PC-9 (cell line): ENCODE measurements at regions not wholly inside any gene's neighbourhood (a gene's known extent, or its start where the extent isn't known, plus 50 kb on each side); places are given as distances from the start of the nearest gene placed in this dataset.

Experiments
- EZH2 ChIP-seq: fragments of 200-600 bp; sonication (generic); IDR thresholded peaks from 2 replicates; pipeline ENCODE4 v1.8.0; 2017; ENCODE audit warnings: antibody characterized with exemption, low read depth
- TF ChIP-seq, protein P1 (sequence below): fragments of 200-600 bp; sonication (generic); conservative IDR thresholded peaks from 2 replicates; pipeline ENCODE4 v1.6.1; 2017; ENCODE audit warnings: mixed run types, antibody characterized with exemption, mild to moderate bottlenecking, moderate library complexity

DNA sequence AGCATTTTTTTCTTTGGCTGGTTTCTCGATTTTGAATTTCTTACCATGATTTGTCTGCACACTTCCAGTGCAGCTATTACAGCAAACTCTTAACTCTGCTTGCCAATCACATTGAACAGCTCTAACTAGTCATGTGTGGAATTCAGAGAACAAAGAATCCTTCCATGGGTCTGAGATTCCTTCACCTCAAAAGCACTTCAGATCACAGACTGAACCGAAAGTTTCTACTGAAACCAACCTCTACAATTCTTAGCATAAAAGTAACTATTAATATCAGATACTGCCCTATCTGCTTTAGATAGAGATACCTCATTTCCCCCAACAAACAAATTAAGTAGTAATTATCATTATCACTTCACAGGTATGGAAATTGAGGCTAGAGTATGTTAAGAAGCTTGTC lies 56.5 kb upstream of the SP4 start:
- TF ChIP-seq, protein P1, sequence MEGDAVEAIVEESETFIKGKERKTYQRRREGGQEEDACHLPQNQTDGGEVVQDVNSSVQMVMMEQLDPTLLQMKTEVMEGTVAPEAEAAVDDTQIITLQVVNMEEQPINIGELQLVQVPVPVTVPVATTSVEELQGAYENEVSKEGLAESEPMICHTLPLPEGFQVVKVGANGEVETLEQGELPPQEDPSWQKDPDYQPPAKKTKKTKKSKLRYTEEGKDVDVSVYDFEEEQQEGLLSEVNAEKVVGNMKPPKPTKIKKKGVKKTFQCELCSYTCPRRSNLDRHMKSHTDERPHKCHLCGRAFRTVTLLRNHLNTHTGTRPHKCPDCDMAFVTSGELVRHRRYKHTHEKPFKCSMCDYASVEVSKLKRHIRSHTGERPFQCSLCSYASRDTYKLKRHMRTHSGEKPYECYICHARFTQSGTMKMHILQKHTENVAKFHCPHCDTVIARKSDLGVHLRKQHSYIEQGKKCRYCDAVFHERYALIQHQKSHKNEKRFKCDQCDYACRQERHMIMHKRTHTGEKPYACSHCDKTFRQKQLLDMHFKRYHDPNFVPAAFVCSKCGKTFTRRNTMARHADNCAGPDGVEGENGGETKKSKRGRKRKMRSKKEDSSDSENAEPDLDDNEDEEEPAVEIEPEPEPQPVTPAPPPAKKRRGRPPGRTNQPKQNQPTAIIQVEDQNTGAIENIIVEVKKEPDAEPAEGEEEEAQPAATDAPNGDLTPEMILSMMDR, result no peak
- no peak for TF ChIP-seq EZH2
